Fibroblast of lung (primary cell): ENCODE measurements at regions not wholly inside any gene's neighbourhood (a gene's known extent, or its start where the extent isn't known, plus 50 kb on each side); places are given as distances from the start of the nearest gene placed in this dataset.

Experiments
- DNase-seq, 2 donors: peaks; one replicate each; pipeline versions ENCODE4 v3.0.0 to v3.0.0-alpha.2; 2010; ENCODE audit warnings: low read depth in 2 of 2
- H2AFZ ChIP-seq: 2 replicates; pipeline ENCODE4 v1.5.1; 2012; ENCODE audit warnings: low read length, control low read depth, inconsistent platforms
- H3K27ac ChIP-seq: 2 replicates; pipeline ENCODE4 v1.5.1; 2011; ENCODE audit warnings: low read length, control low read depth; ENCODE audit not compliant: insufficient read depth
- H3K27me3 ChIP-seq: 2 replicates; pipeline ENCODE4 v1.5.1; 2011; ENCODE audit warnings: mild to moderate bottlenecking, low read length; ENCODE audit not compliant: control insufficient read depth, insufficient read depth
- H3K36me3 ChIP-seq: 2 replicates; pipeline ENCODE4 v1.5.1; 2011; ENCODE audit warnings: low read length; ENCODE audit not compliant: control insufficient read depth, insufficient read depth
- H3K4me1 ChIP-seq: 2 replicates; pipeline ENCODE4 v1.5.1; 2011; ENCODE audit warnings: low read length; ENCODE audit not compliant: control insufficient read depth, insufficient read depth; ENCODE audit errors: extremely low read depth
- H3K4me2 ChIP-seq: 2 replicates; pipeline ENCODE4 v1.5.1; 2011; ENCODE audit warnings: low read length, control low read depth; ENCODE audit not compliant: insufficient read depth; ENCODE audit errors: extremely low read depth
- H3K4me3 ChIP-seq, 4 experiments: fragments of 200-600 bp in 1 of 4; sonication (generic) in 1 of 4; replicated peaks in 1 of 4; 2 replicates each; pipeline ENCODE4 v1.5.1; 2011 to 2016; ENCODE audit warnings: low read length in 4 of 4, low read depth in 3 of 4, mild to moderate bottlenecking in 3 of 4, control low read depth in 2 of 4, inconsistent platforms in 1 of 4, mixed read lengths in 1 of 4; ENCODE audit not compliant: insufficient read depth in 1 of 4; ENCODE audit errors: control extremely low read depth in 1 of 4
- H3K79me2 ChIP-seq: 2 replicates; pipeline ENCODE4 v1.5.1; 2012; ENCODE audit warnings: mild to moderate bottlenecking, low read length, inconsistent platforms; ENCODE audit not compliant: control insufficient read depth, insufficient read depth
- H3K9ac ChIP-seq: 2 replicates; pipeline ENCODE4 v1.5.1; 2011; ENCODE audit warnings: mild to moderate bottlenecking, low read length, control low read depth; ENCODE audit not compliant: insufficient read depth
- H3K9me3 ChIP-seq: 2 replicates; pipeline ENCODE4 v1.5.1; 2012; ENCODE audit warnings: low read depth, low read length; ENCODE audit not compliant: control insufficient read depth, insufficient read depth
- H4K20me1 ChIP-seq: 2 replicates; pipeline ENCODE4 v1.5.1; 2011; ENCODE audit warnings: low read length; ENCODE audit not compliant: control insufficient read depth, insufficient read depth; ENCODE audit errors: extremely low read depth
- EZH2 ChIP-seq: IDR thresholded peaks from 2 replicates; pipeline ENCODE4 v1.5.1; 2012; ENCODE audit warnings: low read length, control low read depth, mild to moderate bottlenecking; ENCODE audit errors: missing control alignments
- TF ChIP-seq, protein P1 (sequence below), 2 donors: IDR thresholded peaks in 1 of 2; conservative IDR thresholded peaks in 1 of 2; 1 replicate in 1 of 2; 2 replicates in 1 of 2; pipeline ENCODE4 v1.5.1; 2011 to 2012; ENCODE audit warnings: low read length in 2 of 2, control low read depth in 1 of 2, inconsistent platforms in 1 of 2, low read depth in 1 of 2, mild to moderate bottlenecking in 1 of 2

DNA sequence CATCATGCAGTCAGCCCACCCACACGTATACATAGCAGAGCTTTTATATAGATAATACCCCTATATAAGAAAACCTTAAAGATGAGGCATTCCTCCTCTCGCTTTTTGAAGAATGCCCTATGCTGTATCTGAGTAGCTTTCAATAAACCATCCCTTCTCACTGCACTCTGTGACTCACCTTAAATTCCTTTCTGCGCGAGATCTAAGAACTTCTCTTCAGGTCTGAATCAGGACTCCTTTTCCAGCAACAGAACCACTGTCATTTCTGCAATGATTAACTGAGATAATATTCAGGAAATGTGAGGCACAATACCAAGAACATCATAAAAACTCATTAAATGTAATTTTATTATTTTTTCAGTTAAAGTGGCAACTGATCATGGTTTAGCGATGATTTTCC lies 76.4 kb upstream of the DCLK2 start:
- Histone ChIP-seq H3K9me3 (no peaks in the 10 kb centered on the region), H3K4me2 (no peak overlapping the region), H3K9ac (no peak overlapping the region), H2AFZ (no peak overlapping the region), H3K4me3 (no peak overlapping the region), H3K36me3 (no peaks in the 10 kb centered on the region), H3K79me2 (no peaks in the 10 kb centered on the region), H4K20me1 (no peaks in the 10 kb centered on the region), H3K27ac (no peak overlapping the region), H3K4me1 (no peaks in the 10 kb centered on the region), H3K27me3 (no peaks in the 10 kb centered on the region)
- no peak for TF ChIP-seq EZH2
- TF ChIP-seq, protein P1, sequence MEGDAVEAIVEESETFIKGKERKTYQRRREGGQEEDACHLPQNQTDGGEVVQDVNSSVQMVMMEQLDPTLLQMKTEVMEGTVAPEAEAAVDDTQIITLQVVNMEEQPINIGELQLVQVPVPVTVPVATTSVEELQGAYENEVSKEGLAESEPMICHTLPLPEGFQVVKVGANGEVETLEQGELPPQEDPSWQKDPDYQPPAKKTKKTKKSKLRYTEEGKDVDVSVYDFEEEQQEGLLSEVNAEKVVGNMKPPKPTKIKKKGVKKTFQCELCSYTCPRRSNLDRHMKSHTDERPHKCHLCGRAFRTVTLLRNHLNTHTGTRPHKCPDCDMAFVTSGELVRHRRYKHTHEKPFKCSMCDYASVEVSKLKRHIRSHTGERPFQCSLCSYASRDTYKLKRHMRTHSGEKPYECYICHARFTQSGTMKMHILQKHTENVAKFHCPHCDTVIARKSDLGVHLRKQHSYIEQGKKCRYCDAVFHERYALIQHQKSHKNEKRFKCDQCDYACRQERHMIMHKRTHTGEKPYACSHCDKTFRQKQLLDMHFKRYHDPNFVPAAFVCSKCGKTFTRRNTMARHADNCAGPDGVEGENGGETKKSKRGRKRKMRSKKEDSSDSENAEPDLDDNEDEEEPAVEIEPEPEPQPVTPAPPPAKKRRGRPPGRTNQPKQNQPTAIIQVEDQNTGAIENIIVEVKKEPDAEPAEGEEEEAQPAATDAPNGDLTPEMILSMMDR (conservative IDR thresholded peaks at IDR 0.05 in 1 of 2, IDR thresholded peaks at IDR 0.05 in 1 of 2; ENCODE audit: low read depth in 1 of 2, low read length in 2 of 2): no peak
- peak in 1 of 2 donors; percentile 87 for DNase-seq

DNA sequence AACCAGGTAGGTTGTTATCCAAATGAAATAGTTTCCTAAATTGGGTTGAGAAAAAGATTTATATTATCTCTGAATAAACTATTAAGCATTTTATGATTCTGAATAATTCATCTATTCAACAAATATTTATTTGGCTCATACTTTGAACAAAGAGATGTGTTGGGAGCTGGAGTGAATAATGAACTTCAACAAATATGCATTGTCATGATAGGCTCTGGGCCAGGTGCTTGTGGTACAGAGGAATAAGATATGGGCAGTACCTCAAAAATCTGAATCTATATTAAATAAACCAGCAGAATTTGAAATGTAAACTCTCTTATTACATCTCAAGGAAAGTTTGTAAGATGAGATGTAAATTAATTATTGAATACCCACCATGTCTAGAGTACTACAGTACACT lies 75.7 kb upstream of the DCLK2 start:
- H3K9ac ChIP-seq: no peak overlapping the region
- no peaks in the 10 kb centered on the region for H4K20me1 ChIP-seq
- H3K4me1 ChIP-seq: no peaks in the 10 kb centered on the region
- TF ChIP-seq, protein P1 (conservative IDR thresholded peaks at IDR 0.05 in 1 of 2, IDR thresholded peaks at IDR 0.05 in 1 of 2; ENCODE audit: low read depth in 1 of 2, low read length in 2 of 2): no peak
- no peak for TF ChIP-seq EZH2
- H3K27me3 ChIP-seq: no peaks in the 10 kb centered on the region
- no peaks in the 10 kb centered on the region for H3K36me3 ChIP-seq
- no peaks in the 10 kb centered on the region for H3K79me2 ChIP-seq
- peak in 1 of 2 donors; percentile 63 for DNase-seq
- no peak overlapping the region for H3K4me2 ChIP-seq
- no peak overlapping the region for H2AFZ ChIP-seq
- no peak overlapping the region for H3K27ac ChIP-seq
- no peak overlapping the region for H3K4me3 ChIP-seq
- H3K9me3 ChIP-seq: no peaks in the 10 kb centered on the region

DNA sequence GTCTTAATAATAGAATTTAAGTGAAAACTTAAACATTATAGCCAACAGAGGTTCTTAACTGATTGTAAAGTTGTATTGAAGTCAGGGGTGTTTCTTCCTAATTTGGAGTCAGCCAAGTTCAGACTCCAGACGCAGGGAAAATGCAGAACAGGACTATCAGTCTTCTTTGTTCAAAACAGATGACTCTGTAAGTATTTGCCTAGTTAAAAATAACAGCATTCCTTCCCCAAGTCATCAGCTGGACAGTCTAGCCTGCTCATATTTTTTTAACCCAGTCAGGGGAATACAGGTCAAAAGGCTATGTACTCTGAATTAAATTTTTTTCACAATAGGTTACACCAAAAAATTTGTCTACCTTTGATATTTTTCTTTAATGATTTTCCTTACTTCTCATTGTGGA lies 73.8 kb upstream of the DCLK2 start:
- H4K20me1 ChIP-seq: no peaks in the 10 kb centered on the region
- H3K9me3 ChIP-seq: no peaks in the 10 kb centered on the region
- no peaks in the 10 kb centered on the region for H3K27me3 ChIP-seq
- H2AFZ ChIP-seq: no peak overlapping the region
- H3K4me1 ChIP-seq: no peaks in the 10 kb centered on the region
- H3K36me3 ChIP-seq: no peaks in the 10 kb centered on the region
- TF ChIP-seq, protein P1 (conservative IDR thresholded peaks at IDR 0.05 in 1 of 2, IDR thresholded peaks at IDR 0.05 in 1 of 2; ENCODE audit: low read depth in 1 of 2, low read length in 2 of 2): no peak
- TF ChIP-seq EZH2: no peak
- H3K27ac ChIP-seq: no peak overlapping the region
- H3K4me3 ChIP-seq: no peak overlapping the region
- no peaks in the 10 kb centered on the region for H3K79me2 ChIP-seq
- DNase-seq: peak; percentile 43 to 90
- H3K9ac ChIP-seq: no peak overlapping the region
- no peak overlapping the region for H3K4me2 ChIP-seq
